ENCODE measurements at regions not wholly inside any gene's neighbourhood (a gene's known extent, or its start where the extent isn't known, plus 50 kb on each side); places are given as distances from the start of the nearest gene placed in this dataset.

DNA sequence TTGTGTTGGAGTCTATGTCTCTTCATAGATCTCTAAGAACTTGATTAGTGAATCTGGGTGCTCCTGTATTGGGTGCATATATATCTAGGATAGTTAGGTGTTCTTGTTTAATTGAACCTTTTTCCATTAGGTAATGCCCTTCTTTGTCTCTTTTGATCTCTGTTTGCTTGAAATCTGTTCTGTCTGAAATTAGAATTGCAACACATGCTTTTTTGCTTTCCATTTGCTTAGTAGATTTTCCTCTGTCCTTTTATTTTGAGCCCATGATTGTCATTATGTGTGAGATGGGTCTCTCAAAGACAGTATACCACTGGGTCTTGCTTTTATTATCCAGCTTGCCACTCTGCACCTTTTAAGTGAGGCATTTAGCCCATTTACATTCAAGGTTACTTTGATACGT, 79.1 kb upstream of the APOOL start:
- TF ChIP-seq, protein P1, sequence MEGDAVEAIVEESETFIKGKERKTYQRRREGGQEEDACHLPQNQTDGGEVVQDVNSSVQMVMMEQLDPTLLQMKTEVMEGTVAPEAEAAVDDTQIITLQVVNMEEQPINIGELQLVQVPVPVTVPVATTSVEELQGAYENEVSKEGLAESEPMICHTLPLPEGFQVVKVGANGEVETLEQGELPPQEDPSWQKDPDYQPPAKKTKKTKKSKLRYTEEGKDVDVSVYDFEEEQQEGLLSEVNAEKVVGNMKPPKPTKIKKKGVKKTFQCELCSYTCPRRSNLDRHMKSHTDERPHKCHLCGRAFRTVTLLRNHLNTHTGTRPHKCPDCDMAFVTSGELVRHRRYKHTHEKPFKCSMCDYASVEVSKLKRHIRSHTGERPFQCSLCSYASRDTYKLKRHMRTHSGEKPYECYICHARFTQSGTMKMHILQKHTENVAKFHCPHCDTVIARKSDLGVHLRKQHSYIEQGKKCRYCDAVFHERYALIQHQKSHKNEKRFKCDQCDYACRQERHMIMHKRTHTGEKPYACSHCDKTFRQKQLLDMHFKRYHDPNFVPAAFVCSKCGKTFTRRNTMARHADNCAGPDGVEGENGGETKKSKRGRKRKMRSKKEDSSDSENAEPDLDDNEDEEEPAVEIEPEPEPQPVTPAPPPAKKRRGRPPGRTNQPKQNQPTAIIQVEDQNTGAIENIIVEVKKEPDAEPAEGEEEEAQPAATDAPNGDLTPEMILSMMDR (conservative IDR thresholded peaks at IDR 0.05; ENCODE audit: low read length): no peak
- TF ChIP-seq EZH2phosphoT487 (IDR thresholded peaks at IDR 0.05; ENCODE audit: borderline replicate concordance): no peak
